Urinary bladder (tissue), 3 donors: ENCODE measurements at regions not wholly inside any gene's neighbourhood (a gene's known extent, or its start where the extent isn't known, plus 50 kb on each side); places are given as distances from the start of the nearest gene placed in this dataset.
A peak's percentile ranks its signal among the peaks of the same experiment; 100 is the strongest.
"Not testable (repeated sequence)": the region's sequence is repeated elsewhere in the genome, so short reads cannot be mapped to it uniquely, and the experiment has no call there.

ENCODE experiments used
- DNase-seq: peaks from one replicate; pipeline ENCODE4 v3.0.0-alpha.2; 2015; ENCODE audit errors: extremely low spot score
- H3K27ac ChIP-seq: one replicate; pipeline ENCODE4 v1.5.1; 2013; ENCODE audit warnings: low read depth, mild to moderate bottlenecking, moderate library complexity
- H3K36me3 ChIP-seq: one replicate; pipeline ENCODE4 v1.6.1; 2013; ENCODE audit warnings: mild to moderate bottlenecking, moderate library complexity; ENCODE audit not compliant: insufficient read depth
- H3K4me1 ChIP-seq: one replicate; pipeline ENCODE4 v1.6.1; 2013; ENCODE audit warnings: mild to moderate bottlenecking, moderate library complexity; ENCODE audit not compliant: insufficient read depth
- H3K4me3 ChIP-seq: one replicate; pipeline ENCODE4 v1.5.1; 2013; ENCODE audit warnings: low read depth, low read length
- WGBS: extraction: QIAGEN DNeasy Blood & Tissue Kit; methylation state at CpG from one replicate; pipeline ENCODE4 v1.1.7; 2013; 5-methylcytosine and 5-hydroxymethylcytosine counted together
- donor health status: healthy with polysubstance abuse.
- donor health status: healthy.

DNA sequence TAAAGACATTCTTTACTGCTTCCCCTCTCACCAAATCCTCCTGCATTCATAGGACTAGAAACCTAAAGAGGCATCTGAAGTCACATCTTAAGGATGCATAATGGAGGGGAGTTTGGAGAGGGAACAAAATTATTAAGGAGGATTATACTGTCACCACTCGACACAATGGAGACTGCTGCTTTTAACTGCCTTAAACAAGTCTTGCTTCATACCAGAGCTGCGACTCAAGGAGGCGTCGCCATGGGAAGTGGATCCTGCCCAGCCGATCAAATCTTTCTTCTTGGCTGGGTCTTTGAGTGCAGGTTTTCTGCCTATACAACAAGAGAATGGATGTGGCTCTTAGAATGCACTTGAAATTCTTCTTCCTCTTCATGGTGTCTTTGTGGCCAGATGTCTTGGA is 66.7 kb upstream of the FOXE1 start:
- 45% methylated on average over 5 of the region's 5 CpGs for WGBS
- no peak for DNase-seq
- no peaks in the 10 kb centered on the region for H3K36me3 ChIP-seq

GRCh38 chr9:97787551-97787950 is 65.5 kb upstream of the FOXE1 start:
- Histone ChIP-seq H3K36me3 (no peaks in the 10 kb centered on the region), H3K4me3 (no peak overlapping the region), H3K4me1 (no peaks in the 10 kb centered on the region), H3K27ac (no peak overlapping the region)
- 77% methylated on average over 1 of the region's 1 CpG for WGBS
- DNase-seq, result no peak

More for the DNA sequence above, 66.7 kb upstream of the FOXE1 start:
- Histone ChIP-seq H3K4me1 (no peaks in the 10 kb centered on the region), H3K27ac (no peak overlapping the region), H3K4me3 (no peak overlapping the region)

GRCh38 chr9:97788763-97789663 is 64.0 kb upstream of the FOXE1 start:
- Histone ChIP-seq H3K4me3 (no peak overlapping the region), H3K27ac (no peak overlapping the region), H3K4me1 (no peaks in the 10 kb centered on the region), H3K36me3 (no peaks in the 10 kb centered on the region)
- DNase-seq, result no peak
- WGBS, result 80% methylated on average over 7 of the region's 7 CpGs

DNA sequence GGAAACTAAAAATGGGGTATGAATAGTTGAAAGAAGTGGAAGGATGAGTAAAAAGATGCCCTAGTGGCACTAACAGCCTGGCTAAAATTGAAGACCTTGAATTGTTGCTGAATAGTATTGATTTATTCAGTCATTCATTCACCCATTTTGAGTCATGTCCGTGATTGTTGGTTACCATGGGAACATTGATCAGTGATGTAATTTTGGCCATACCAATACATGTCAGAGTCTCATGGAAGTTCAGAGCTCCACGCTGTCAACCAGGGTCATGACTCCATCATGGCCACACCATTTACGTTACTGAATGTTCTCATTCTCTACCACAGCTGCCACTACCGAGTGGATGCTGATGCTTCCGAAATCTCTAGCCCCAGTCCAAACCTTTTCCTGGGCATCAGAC is 62.5 kb upstream of the FOXE1 start:
- 86% methylated on average over 5 of the region's 5 CpGs for WGBS

DNA sequence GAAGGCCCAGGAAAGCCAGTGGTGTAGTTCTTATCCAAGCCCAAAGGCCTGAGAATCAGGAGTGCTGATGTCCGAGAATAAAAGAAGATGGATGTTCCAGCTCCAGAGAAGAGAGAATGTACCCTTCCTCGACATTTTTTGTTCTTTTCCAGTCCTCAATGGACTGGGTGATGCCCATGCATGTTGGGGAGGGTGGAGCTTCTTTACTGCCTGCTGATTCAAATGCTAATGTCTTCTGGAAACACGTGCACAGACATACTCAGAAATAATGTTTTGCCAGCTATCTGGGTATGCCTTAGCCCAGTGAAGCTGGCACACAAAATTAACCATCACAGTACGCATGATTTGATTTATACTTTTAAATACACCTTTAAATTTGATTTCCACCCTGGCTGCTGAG is 61.5 kb upstream of the FOXE1 start:
- no peak for DNase-seq
- Histone ChIP-seq H3K27ac (no peak overlapping the region), H3K36me3 (no peaks in the 10 kb centered on the region), H3K4me3 (no peak overlapping the region), H3K4me1 (no peaks in the 10 kb centered on the region)
- 64% methylated on average over 4 of the region's 4 CpGs for WGBS

More for the DNA sequence above, 62.5 kb upstream of the FOXE1 start:
- Histone ChIP-seq H3K4me3 (no peak overlapping the region), H3K4me1 (no peaks in the 10 kb centered on the region), H3K36me3 (no peaks in the 10 kb centered on the region), H3K27ac (no peak overlapping the region)
- DNase-seq, result no peak

GRCh38 chr9:97793067-97793466 is 60.0 kb upstream of the FOXE1 start:
- DNase-seq, result no peak
- Histone ChIP-seq H3K4me1 (no peaks in the 10 kb centered on the region), H3K27ac (no peak overlapping the region), H3K36me3 (no peaks in the 10 kb centered on the region), H3K4me3 (no peak overlapping the region)
- 62% methylated on average over 1 of the region's 1 CpG for WGBS

GRCh38 chr9:97794666-97795065 is 58.4 kb upstream of the FOXE1 start:
- DNase-seq, result no peak
- 92% methylated on average over 1 of the region's 1 CpG for WGBS
- H3K4me3 ChIP-seq, result no peak overlapping the region
- no peaks in the 10 kb centered on the region for H3K4me1 ChIP-seq
- no peak overlapping the region for H3K27ac ChIP-seq
- no peaks in the 10 kb centered on the region for H3K36me3 ChIP-seq

DNA sequence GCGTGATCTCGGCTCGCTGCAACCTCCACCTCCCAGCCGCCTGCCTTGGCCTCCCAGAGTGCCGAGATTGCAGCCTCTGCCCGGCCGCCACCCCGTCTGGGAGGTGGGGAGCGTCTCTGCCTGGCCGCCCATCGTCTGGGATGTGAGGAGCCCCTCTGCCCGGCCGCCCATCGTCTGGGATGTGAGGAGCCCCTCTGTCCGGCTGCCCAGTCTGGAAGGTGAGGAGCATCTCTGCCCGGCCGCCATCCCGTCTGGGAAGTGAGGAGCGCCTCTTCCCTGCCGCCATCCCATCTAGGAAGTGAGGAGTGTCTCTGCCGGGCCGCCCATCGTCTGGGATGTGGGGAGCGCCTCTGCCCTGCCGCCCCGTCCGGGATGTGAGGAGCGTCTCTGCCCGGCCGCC is 56.9 kb upstream of the FOXE1 start:
- not testable (repeated sequence) for H3K36me3 ChIP-seq, H3K27ac ChIP-seq, H3K4me3 ChIP-seq, H3K4me1 ChIP-seq, DNase-seq
- WGBS, result 96% methylated on average over 28 of the region's 30 CpGs

DNA sequence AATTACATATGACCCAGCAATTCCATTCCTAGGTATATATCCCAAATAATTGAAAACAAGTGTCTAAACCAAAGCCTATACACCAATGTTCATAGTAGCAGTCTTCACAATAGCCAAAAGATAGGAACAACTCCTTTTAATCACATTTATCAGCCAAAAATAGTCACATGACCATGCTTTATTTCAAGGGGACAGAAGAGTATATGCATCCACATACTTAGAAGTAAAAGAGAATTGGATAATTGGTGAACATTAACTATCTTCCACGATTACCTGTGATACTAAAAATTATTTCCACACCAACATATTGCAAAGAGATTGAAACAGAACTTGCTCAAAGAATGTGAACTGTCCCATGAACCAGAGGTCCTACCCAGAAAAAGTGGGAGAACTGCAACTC is 51.8 kb upstream of the FOXE1 start:
- Histone ChIP-seq H3K4me3 (no peak overlapping the region), H3K4me1 (no peaks in the 10 kb centered on the region), H3K36me3 (no peaks in the 10 kb centered on the region), H3K27ac (no peak overlapping the region)
- 75% methylated on average over 1 of the region's 1 CpG for WGBS
- no peak for DNase-seq

GRCh38 chr9:97802276-97802675 is 50.8 kb upstream of the FOXE1 start:
- no peak overlapping the region for H3K27ac ChIP-seq
- 71% methylated on average over 6 of the region's 6 CpGs for WGBS
- no peak for DNase-seq

DNA sequence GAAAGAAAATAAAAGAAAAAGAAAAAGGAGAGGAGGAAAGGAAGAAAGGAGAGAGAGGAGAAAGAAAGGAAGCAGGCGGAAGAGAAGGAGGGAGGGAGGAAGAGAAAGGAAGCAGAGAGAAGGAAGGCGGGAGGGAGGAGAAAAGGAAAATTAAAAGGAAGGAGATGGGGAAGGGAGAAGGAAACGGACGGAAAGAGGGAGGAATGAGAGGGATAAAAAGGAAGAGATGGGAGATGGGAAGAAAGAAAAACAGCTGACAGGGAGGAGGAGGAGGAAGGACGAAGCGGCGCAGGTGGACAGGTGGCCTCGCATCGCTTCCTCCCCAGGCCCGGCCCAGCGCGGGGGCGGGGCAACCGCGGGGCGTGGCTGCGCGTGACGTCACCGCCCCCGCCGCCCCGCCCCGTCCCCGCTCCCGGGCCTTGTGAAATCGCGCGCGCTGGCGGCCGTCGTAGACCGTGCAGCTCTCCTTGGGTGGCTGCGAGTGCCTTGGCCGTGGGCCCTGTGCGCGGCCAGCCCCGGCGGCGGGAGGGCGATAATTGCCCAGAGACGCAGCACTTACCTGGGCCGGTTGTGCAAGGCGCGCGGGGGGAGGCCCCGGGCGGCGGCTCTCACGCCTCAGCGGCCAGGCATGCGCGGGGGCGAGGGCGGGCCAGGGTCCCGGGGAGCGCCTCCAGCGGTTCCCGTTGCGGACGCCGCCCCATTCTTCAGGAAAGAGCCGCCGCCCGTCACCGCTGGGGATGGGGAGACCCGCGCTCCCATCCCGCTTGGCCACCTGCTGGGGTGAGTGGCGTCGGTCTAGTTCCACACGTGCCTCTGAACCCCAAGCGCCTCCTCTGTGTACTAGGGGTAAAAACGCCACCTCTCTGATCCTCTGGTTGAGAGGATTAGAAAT is 49.6 kb upstream of the FOXE1 start:
- H3K27ac ChIP-seq, result peak overlapping the region; percentile 54
- peak overlapping the region; percentile 44 for H3K4me3 ChIP-seq
- no peaks in the 10 kb centered on the region for H3K36me3 ChIP-seq
- DNase-seq, result peak; percentile 23
- 1% methylated on average over 75 of the region's 75 CpGs for WGBS
- no peaks in the 10 kb centered on the region for H3K4me1 ChIP-seq

More at GRCh38 chr9:97802276-97802675, 50.8 kb upstream of the FOXE1 start:
- Histone ChIP-seq H3K4me1 (no peaks in the 10 kb centered on the region), H3K4me3 (no peak overlapping the region), H3K36me3 (no peaks in the 10 kb centered on the region)
